ENCODE measurements at regions not wholly inside any gene's neighbourhood (a gene's known extent, or its start where the extent isn't known, plus 50 kb on each side); places are given as distances from the start of the nearest gene placed in this dataset.

DNA sequence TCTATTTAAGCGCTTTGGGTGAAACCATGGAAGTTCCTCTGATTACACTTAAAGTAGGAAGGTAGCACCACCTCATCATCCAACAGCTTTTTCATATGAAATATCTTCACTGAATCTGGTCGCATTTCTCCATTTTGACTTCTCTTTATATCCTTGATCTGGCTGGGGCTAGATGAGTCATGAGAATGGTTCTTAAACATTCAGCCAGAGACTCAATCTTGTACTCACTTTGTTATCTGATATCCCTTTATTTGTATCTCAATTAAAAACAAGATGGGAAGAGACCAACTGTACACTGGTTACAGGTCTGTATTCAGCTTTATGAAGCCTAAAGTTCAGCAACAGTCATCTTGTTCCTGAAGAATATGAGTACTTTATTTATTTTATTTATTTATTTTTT is 84.9 kb downstream of the CBLL2 start:
- TF ChIP-seq POLR2A (IDR thresholded peaks at IDR 0.05; ENCODE audit: low read depth, low read length) (no peak), PAX5 (IDR thresholded peaks at IDR 0.05; ENCODE audit: insufficient read depth, low read length, severe bottlenecking) (no peak), TAF1 (IDR thresholded peaks at IDR 0.05; ENCODE audit: low read depth, low read length) (no peak), POLR2AphosphoS5 (IDR thresholded peaks at IDR 0.05; ENCODE audit: low read depth, low read length) (no peak)

Data from GM12891 (cell line).